ENCODE measurements at regions not wholly inside any gene's neighbourhood (a gene's known extent, or its start where the extent isn't known, plus 50 kb on each side); places are given as distances from the start of the nearest gene placed in this dataset.

DNA sequence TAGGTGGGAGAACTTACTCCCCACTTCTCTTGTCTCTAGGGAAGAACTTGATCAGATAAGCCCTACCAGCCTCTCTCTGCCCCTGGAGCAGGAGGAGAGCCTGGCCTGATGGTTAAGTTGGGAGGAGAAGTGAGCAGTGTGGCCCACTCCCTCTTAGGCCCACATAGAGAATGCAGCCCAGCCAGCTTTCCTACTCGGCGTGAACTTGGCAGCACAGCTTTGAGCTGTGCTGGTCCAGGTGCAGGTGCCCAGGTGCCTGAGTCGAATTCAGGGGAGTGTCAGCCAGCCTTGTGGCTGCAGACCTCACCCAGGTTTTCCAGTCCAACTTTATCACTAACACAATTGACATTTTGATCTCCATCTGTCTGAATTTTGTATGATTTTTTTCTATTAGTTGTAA, 77.6 kb upstream of the PAQR3 start:
- Histone ChIP-seq H3K36me3 (ENCODE audit: insufficient read depth, low read length) (no peaks in the 10 kb centered on the region), H3K4me2 (ENCODE audit: low read length) (no peak overlapping the region), H3K27me3 (ENCODE audit: control insufficient read depth, insufficient read depth, low read length) (no peaks in the 10 kb centered on the region), H3K9ac (ENCODE audit: low read depth, low read length) (no peak overlapping the region), H3K9me3 (replicated peaks; ENCODE audit: low read length) (no peaks in the 10 kb centered on the region), H3K4me3 (ENCODE audit: low read length) (no peak overlapping the region), H3K4me1 (ENCODE audit: control insufficient read depth, insufficient read depth, low read length) (no peaks in the 10 kb centered on the region)

DNA sequence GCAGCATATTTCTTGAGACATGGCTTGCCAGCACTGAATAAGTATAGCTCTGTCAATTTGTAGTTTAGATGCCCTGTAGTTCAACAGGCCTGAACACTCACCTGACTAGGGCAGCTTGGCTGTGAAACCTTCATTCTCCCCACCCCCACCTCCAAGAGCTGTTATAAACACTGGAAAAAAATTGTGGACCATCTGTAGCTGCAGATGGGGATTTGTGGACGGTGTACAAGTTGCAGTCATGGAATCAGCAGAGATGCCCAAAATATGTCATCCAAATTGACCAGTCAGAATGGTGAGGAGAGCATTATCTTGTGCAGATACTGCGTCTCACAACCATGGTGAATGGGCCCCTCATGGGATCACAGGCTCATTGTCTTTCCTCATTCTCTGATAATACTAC, 76.2 kb upstream of the PAQR3 start:
- Histone ChIP-seq H3K9me3 (replicated peaks; ENCODE audit: low read length) (no peaks in the 10 kb centered on the region), H3K4me3 (ENCODE audit: low read length) (no peak overlapping the region), H3K36me3 (ENCODE audit: insufficient read depth, low read length) (no peaks in the 10 kb centered on the region), H3K4me1 (ENCODE audit: control insufficient read depth, insufficient read depth, low read length) (no peaks in the 10 kb centered on the region), H3K27me3 (ENCODE audit: control insufficient read depth, insufficient read depth, low read length) (no peaks in the 10 kb centered on the region), H3K9ac (ENCODE audit: low read depth, low read length) (no peak overlapping the region), H3K4me2 (ENCODE audit: low read length) (no peak overlapping the region)

DNA sequence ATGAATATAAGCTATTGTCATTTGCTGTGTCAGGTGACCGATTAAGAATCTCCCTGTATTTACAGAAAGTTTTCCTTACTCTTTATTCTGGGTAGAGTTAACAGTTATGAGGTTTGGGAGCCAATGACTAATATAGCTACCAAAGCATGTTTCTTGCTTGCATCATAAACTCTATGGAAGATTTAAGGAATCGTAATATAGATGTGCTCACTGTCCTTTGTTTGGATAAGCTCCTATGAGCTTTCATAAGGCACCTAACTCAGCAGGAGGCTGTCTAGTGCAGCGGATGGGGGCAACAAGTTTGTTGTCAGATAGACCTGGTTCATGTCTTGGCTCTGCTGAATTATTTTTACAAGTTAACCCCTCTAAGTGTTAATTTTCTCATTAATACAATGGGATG, 75.0 kb upstream of the PAQR3 start:
- H3K36me3 ChIP-seq (ENCODE audit: insufficient read depth, low read length) = no peaks in the 10 kb centered on the region
- H3K27me3 ChIP-seq (ENCODE audit: control insufficient read depth, insufficient read depth, low read length) = no peaks in the 10 kb centered on the region
- no peaks in the 10 kb centered on the region for H3K9me3 ChIP-seq (replicated peaks; ENCODE audit: low read length)
- no peak overlapping the region for H3K4me2 ChIP-seq (ENCODE audit: low read length)
- H3K4me3 ChIP-seq (ENCODE audit: low read length) = no peak overlapping the region
- no peak overlapping the region for H3K9ac ChIP-seq (ENCODE audit: low read depth, low read length)
- H3K4me1 ChIP-seq (ENCODE audit: control insufficient read depth, insufficient read depth, low read length) = no peaks in the 10 kb centered on the region

- Histone ChIP-seq H3K9ac (ENCODE audit: low read depth, low read length) (no peak overlapping the region), H3K36me3 (ENCODE audit: insufficient read depth, low read length) (no peaks in the 10 kb centered on the region), H3K9me3 (replicated peaks; ENCODE audit: low read length) (no peaks in the 10 kb centered on the region), H3K4me3 (ENCODE audit: low read length) (no peak overlapping the region), H3K27me3 (ENCODE audit: control insufficient read depth, insufficient read depth, low read length) (no peaks in the 10 kb centered on the region), H3K4me2 (ENCODE audit: low read length) (no peak overlapping the region), H3K4me1 (ENCODE audit: control insufficient read depth, insufficient read depth, low read length) (no peaks in the 10 kb centered on the region)
Measured at GRCh38 chr4:79013756-79014155, 74.5 kb upstream of the PAQR3 start.

- Histone ChIP-seq H3K4me1 (ENCODE audit: control insufficient read depth, insufficient read depth, low read length) (no peaks in the 10 kb centered on the region), H3K4me3 (ENCODE audit: low read length) (no peak overlapping the region), H3K4me2 (ENCODE audit: low read length) (no peak overlapping the region), H3K27me3 (ENCODE audit: control insufficient read depth, insufficient read depth, low read length) (no peaks in the 10 kb centered on the region), H3K9me3 (replicated peaks; ENCODE audit: low read length) (no peaks in the 10 kb centered on the region), H3K9ac (ENCODE audit: low read depth, low read length) (no peak overlapping the region), H3K36me3 (ENCODE audit: insufficient read depth, low read length) (no peaks in the 10 kb centered on the region)
Measured at GRCh38 chr4:78990938-78991810, 51.9 kb upstream of the PAQR3 start.

- H3K4me1 ChIP-seq (ENCODE audit: control insufficient read depth, insufficient read depth, low read length) = no peaks in the 10 kb centered on the region
- H3K4me2 ChIP-seq (ENCODE audit: low read length) = no peak overlapping the region
- H3K36me3 ChIP-seq (ENCODE audit: insufficient read depth, low read length) = no peaks in the 10 kb centered on the region
- no peak overlapping the region for H3K9ac ChIP-seq (ENCODE audit: low read depth, low read length)
- H3K27me3 ChIP-seq (ENCODE audit: control insufficient read depth, insufficient read depth, low read length) = no peaks in the 10 kb centered on the region
- no peaks in the 10 kb centered on the region for H3K9me3 ChIP-seq (replicated peaks; ENCODE audit: low read length)
- no peak overlapping the region for H3K4me3 ChIP-seq (ENCODE audit: low read length)
Measured at GRCh38 chr4:78989697-78990270, 50.5 kb upstream of the PAQR3 start.
